HG03060 (cell line): ENCODE measurements at regions not wholly inside any gene's neighbourhood (a gene's known extent, or its start where the extent isn't known, plus 50 kb on each side); places are given as distances from the start of the nearest gene placed in this dataset.
"Not testable (repeated sequence)": the region's sequence is repeated elsewhere in the genome, so short reads cannot be mapped to it uniquely, and the experiment has no call there.

Source experiments
- ATAC-seq: cut with Tn5 transposase; IDR thresholded peaks from one replicate; pipeline ENCODE4 v1.9.1; 2021; ENCODE audit warnings: low read depth, moderate number of reproducible peaks; ENCODE audit not compliant: unreplicated experiment

DNA sequence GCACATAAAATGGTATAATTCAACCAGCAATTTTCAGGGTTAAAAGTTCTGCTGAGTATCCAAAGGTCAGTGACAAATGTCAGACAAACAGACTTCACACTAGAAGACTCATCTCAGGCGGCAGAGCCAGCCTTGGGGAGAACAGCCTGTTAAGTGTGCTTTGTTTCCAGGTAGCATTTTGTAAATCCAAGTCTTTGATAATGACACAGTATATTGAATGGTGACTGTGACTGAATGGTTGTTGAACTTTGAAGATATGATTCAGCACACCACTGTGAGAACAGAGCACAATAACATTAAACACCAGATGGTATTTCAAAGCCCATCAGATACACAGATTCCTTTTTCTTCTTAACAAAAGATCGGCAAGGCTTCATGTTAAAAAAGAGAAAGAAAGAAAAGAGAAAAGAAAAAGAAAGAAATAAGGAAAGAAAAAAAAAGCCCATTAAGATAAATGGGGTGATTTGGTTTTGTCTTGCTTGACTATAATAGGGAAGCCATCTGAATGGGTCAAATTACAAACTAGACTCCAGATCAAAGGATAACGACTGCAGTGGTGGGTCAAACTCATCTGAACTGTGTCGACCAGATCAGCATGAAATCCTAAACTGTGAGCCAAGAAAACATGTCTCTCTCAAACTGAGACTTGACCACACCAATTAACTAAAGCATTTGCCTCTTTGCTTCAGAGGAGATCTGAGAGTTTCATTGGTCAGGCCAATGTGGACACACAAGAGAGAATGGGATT lies 313.0 kb upstream of the ZNF608 start:
- ATAC-seq = no peak

DNA sequence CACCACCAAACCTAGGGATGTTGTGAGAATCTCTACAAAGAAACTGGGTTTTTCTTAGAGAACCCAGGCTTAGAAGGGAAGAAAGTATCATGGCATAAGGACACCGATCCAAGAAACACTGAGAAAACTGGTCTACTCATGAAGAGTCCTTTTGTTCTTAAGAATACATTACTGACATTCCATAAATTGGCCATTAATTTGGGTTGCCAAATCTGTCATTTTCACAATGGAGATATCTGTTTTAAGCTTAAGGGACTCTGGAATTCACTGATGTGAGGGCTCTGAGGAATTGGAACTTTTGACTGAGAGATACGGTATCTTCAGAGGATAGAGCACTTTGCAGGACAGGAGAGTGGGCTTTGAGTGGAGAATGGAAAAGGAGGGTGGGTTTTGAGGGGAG lies 315.3 kb upstream of the ZNF608 start:
- ATAC-seq = no peak

DNA sequence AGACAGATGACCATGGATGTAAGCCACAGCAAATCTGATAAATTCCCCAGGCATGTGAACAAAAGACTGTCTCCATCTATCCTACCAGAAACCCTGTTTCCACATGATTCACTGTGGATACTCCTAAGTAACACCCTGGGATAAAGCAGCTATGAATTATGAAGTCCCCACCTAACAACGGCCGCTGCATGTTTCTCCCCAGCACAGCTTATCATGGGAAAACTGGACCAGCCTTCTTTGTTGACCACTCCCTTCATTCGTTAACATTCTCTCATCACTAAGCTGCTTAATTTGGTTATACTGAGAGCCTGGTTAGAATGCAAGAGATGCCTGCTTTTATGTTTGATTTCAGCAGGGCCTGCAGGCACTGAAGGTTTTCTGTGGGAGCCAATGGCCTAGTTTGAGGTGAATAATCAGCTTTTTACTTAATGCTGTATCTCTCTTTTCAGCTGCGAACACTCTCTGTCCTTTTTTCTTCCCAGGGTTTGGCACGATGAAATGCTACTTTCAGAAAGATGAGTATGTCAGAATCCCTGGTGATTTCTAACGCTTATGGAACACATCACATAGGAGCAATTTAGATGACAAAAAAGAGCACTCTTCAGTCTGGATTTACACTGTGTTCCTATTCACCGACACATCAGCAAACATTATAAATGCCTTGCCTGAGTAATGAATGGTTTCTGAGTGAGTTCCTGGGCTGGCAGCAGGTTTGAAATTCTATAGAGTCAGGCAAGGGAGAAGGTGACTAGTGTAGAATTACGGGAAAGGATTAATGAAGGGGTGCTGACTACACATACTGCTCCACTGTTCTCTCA lies 318.4 kb upstream of the ZNF608 start:
- ATAC-seq = no peak

DNA sequence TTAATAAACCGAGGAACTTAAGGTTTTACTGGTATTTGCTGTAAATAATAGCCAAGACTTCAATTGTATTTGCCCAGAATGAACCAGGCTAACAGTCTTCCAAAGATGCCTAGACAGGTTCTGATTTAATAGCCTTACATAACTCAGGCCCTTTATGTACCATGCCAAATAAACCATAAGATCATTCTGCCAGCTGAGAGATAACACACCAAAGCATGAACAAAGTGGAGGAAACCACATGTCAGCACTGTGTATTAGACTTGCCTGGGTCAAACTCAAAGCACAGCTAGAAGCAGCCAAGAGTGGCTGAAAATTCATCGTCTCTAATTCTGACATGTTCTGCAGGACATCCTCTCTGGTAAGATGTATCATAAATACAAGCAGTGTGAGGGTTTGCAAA lies 319.3 kb upstream of the ZNF608 start:
- no peak for ATAC-seq

DNA sequence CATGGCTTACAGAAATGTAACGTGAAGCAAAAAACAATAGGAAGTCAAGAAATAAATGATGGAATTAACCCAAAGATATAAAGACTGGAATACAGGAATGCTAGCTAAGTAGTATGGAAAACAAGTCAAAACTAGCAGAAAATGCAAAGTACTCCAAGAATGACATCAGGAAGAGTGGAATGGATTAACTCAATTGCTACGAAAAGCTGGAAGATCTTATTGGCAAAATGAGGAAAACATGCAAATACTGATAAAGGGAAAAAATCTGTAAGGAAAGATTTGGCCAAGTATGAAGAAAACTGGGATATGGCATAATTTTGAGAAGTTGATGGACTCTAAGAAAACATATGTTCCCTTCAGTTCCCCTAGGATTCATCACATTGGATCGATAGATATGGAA lies 324.5 kb upstream of the ZNF608 start:
- no peak for ATAC-seq

DNA sequence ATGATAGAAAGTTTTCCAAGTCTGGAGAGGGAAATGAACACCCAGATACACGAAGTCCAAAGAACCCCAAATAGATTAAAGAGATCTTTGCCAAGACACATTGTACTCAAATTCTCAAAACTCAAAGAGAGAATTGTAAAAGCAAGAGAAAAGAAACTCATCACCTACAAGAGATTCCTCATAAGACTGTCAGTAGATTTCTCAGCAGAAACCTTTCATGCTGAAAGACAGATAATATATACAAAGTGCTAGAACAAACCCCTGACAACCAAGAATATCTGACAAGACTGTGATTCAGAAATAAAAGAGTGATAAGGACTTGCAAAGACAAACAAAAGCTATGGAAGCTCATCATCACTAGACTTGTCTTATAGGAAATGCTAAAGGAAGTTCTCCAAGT lies 326.7 kb upstream of the ZNF608 start:
- ATAC-seq = no peak

DNA sequence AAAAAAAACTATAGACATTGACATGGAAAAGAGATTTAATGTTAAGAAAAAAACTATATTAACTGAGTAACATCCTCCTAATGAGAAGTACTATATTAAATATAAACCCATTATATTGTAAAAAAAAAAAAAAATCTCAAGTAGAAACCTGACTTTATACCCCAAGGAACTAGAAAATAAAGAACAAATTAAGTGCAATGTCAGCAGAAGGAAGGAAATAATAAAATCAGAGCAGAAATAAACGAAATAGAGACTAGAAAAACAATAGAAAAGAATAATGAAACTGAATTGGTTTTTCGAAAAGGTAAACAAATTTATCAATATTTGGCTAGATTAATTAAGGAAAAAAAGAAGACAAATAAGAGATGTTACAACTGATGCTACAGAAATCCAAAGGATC lies 329.1 kb upstream of the ZNF608 start:
- no peak for ATAC-seq

DNA sequence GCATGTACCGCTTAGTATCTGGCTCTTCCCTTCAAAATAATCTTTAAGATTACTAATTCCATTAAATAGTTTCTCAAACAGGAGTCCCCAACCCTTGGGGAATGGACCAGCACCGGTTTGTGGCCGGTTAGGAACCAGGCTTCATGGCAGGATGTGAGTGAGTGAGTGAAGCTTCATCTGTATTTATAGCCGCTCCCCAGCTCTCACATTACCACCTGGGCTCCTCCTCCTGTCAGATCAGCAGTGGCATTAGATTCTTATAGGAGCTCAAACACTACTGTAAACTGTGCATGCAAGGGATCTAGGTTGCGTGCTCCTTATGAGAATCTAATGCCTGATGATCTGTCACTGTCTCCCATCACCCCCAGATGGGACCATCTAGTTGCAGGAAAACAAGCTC lies 332.6 kb upstream of the ZNF608 start:
- ATAC-seq = not testable (repeated sequence)

DNA sequence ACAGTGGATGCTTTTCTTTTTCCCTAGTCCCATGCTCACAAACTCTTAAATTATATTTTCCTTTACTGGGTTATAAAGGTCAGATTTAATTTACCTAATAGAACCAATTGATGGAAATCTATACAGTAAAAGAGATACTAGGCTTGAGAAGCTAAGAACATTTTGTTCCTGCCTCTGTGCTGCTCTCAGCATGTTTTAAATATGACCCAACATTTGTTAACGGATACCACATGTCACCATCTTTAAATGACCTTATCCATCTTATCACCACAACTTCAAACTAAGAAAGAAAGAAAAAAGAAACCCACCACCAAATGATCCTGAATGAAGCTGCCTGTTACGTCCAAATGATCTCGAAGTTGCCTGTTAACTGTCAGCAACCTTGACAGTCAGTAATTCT lies 334.7 kb upstream of the ZNF608 start:
- ATAC-seq = no peak

DNA sequence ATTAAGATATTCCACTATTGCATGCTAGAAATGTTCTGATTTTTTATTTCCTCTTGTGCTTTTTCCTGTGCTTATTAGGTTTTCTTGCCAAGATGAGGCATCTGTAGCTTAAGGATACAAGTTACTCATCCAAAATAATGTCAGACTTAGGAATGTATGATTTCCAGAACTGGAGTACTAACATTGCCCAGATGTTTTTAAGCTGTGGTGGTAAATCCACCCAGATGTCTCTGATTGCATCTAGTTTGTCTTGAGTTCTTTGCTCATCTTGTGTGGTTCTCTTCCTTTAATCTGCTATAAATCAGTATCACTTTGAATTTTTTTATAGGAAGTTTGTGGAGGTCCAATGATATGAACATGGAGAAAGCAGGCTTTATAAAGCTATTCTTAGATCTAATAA lies 337.5 kb upstream of the ZNF608 start:
- ATAC-seq = no peak

DNA sequence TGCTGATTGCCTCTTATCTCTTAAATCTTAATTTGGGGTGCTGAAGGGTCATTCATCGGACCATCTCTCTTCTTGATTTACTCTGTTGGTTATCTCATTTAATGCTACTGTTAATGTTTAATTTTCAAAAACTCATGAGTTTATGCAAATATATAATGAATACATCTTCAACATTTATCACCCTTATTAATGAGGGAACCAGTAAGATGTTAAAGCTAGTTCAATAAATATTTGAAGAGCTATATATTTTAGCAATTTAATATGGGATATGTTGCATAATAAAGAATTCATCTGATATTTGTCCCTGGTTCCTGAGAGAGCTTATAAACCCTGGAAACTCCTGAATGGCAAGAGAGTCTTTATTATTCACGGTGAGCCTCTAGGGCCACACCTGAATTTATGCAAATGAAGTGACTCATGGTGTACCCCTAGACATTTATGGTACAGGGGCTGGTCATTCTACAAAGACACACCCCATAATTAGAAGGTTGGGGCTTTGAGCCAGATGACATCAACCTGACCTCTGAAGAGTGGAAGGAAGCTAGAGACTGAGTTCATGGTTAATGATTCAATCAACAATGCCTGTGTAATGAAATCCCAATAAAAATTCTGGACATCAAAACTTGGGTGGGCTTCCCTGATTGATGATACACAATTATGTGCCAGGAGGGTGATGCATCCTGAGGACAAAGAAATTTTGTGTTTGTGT lies 339.5 kb upstream of the ZNF608 start:
- no peak for ATAC-seq

DNA sequence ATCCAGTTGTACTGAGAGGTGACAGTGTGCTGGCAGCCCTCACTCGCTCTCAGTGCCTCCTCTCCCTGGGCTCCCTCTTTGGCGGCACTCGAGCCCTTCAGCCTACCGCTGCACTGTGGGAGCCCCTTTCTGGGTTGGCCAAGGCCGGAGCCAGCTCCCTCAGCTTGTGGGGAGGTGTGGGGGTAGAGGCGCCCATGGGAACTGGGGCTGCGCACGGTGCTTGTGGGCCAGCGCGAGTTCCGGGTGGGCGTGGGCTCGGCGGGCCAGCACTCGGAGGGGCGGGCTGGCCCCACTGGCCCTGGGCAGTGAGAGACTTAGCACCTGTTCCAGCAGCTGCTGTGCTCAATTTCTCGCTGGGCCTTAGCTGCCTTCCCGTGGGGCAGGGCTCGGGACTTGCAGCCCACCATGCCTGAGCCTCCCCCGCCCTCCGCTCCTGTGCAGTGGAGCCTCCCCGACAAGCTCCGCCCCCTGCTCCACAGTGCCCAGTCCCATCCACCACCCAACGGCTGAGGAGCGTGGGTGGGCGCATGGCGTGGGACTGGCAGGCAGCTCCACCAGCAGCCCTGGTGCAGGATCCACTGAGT lies 342.2 kb upstream of the ZNF608 start:
- no peak for ATAC-seq

DNA sequence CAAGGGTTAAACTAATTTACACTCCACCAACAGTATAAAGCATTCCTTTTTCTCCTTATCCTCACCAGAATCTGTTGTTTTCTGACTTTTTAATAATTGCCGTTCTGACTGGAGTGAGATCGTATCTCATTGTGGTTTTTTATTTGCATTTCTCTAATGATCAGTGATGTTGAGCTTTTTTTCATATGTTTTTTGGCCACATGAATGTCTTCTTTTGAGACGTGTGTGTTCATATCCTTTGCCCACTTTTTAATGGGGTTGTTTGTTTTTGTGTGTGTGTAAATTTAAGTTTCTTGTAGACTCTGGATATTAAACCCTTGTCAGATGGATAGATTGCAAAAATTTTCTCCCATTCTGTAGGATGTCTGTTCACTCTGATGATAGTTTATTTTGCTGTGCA lies 345.7 kb upstream of the ZNF608 start:
- ATAC-seq = not testable (repeated sequence)

DNA sequence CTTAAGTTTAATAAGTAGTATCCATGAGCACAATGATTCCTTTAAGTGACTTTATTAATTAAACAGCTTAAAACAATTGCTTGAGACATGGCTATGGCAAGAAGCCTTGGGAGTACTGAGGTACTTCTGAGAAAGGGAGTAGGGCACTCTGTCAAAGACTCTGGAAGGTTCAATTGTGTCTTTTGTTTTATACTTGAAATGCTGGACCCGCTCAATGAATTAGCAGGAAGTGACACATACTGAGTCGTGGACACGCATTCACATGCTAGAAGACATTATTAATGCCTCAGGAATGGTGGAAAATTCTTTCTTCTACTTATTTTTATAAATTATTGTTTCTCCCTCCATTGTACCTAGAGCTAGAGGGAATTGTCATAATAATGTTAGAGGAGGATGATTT lies 347.3 kb upstream of the ZNF608 start:
- ATAC-seq = no peak

DNA sequence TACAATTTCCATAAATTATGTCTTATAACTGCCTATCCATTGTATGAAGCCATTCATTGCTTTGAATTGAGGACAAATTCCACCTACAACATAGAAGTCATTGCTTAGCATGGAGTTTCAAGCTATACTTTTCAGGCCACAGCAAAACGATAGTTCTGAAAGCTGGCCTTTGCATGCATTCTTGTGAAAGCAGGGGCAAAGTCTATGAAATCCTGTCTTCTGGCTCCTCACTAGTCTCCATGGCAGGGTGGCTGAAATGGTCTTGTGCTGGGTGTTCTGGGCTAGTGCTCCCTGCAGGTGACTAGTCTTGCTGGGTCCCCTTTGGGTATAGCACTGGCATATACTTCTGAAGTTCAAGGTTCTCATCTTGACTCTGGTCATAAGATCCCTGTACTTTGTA lies 353.9 kb upstream of the ZNF608 start:
- no peak for ATAC-seq

DNA sequence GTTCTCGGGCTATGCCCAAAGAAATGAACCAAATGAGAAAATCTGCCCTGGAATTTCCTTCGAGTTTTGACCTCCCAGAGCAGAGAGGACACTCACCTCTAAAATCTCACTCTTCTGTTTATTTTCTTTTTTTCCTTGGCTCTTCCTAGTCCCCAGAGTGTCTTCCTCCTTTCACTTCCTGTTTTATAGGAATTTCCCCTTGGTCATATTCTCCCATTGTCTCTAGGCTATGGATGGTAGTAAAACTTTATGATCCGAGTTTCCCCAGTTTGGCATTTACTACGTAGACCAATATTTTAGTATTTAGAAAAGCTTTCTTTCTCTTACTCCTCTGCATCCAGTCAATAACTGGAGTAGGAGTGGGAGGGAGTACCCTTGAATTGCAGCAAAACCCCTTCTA lies 354.5 kb upstream of the ZNF608 start:
- no peak for ATAC-seq

DNA sequence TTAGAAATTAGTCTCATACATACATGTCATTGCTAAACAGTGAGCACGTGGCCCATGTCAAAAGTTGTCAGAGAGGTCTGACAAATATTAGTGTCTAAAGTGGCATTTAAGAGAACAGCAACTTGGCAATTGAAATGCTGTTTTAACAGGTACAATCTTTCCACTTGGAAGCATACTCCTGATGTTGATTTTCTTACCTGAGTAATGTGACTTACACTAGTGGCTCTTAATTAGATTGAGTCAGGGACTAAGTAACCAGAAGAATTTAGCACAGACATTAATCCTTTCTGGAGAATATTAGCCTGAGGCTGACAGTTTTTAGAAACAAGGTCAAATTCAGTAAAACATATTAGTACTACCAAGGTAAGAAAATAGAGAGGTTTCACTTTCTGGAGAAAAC lies 357.0 kb upstream of the ZNF608 start:
- no peak for ATAC-seq

DNA sequence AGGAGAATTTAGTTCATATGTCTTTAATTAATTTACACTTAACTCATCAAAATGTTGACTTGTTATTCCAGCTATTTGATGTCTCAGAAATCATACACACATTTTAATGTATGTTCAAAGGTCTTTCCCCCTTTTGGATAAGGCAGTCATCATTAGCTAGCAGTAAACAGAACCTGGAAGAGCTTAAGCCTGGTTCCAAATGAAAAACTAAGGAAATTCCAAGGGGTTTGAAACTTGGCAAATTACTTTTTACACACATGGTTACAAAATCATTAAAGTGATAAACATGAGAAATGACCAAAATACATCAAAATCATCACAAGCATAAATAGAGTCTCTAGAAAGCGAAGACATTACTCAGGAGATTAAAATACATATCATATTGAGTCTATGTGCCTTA lies 359.8 kb upstream of the ZNF608 start:
- no peak for ATAC-seq

DNA sequence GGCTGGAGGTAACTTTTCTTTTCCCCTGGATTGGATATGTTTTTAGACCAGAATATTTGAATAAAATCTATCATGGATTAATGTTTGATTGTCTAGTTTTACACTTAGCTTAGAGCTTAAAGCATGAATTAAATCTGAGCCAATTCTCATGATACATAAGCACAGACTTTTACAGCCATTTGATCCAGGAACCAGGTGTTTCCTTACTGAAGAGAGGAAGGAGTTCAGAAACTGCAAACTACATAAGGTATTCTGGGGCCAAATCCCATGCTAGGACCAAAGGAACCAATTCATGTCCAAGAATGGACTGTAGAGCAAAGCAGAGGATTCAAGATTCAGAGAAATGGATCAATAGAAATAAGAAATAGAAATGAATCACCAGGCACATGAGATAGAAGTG lies 360.4 kb upstream of the ZNF608 start:
- no peak for ATAC-seq

DNA sequence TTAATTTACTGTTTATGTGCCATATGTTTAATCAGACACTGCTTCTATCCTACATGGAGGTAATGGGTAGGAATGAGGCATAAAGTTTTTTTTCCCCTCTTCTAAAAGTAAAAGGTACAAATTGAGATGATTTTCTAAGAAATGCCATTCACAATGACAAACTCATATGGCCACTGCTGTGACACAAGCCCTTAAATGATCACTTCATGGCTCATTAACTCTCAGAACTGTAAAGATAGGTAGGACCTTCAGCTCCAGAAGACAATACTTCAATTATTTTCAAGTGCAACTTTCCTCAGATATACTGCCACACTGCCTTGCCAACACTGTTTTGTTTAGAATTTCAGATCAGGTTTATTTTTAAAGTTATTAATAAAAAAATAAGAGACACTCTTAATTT lies 362.9 kb upstream of the ZNF608 start:
- ATAC-seq = no peak

DNA sequence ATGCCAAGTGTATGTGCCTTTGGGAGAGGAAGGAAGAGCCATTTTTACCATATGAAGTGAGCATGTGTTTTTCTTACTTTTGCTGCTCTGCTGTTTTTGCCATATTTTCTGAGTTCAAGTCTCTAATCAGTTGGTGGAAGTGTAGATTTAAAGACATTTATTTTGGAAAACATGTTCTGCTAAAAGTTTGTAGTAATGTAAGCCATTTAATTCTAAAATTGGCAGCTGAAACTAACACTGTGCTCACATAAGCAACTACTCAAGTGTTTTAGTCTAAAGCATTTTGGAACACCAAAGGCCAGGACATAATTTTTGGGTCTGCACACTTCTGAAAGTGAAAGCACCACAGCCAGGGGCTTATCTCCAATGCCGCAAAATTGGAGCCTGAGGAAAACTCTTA lies 363.4 kb upstream of the ZNF608 start:
- ATAC-seq = no peak
